ENCODE measurements at regions not wholly inside any gene's neighbourhood (a gene's known extent, or its start where the extent isn't known, plus 50 kb on each side); places are given as distances from the start of the nearest gene placed in this dataset.
"Not testable (repeated sequence)": the region's sequence is repeated elsewhere in the genome, so short reads cannot be mapped to it uniquely, and the experiment has no call there.

DNA sequence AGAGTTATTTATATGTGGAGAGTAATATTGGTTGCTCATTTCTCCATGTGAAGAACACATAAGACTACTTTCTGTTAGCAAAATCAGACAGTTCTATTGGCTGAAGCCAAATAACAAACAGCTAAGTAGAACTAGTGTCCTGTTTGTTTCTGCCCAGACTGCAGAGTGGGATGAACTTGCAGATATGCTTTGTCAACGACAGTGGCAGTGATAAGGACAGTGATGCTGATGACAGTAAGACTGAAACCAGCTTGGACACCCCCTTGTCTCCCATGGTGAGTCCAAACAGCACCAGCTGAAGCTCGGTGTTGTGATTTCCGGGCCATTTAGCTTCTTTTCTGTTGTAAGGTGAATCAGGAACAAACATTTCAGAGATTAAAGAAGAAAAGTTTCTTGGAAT is 102.6 kb upstream of the IL12A start:
- no peaks in the 10 kb centered on the region for H3K27me3 ChIP-seq
- H3K27ac ChIP-seq = no peak overlapping the region
- no peak overlapping the region for H3K4me3 ChIP-seq
- no peaks in the 10 kb centered on the region for H3K79me2 ChIP-seq
- no peak for DNase-seq (ENCODE audit: low spot score)
- H3K9me3 ChIP-seq (ENCODE audit: low read depth) = no peaks in the 10 kb centered on the region
- H4K20me1 ChIP-seq (ENCODE audit: insufficient read depth, poor library complexity, severe bottlenecking) = no peaks in the 10 kb centered on the region
- TF ChIP-seq CTCF (IDR thresholded peaks at IDR 0.05; ENCODE audit: poor library complexity) (no peak), EZH2phosphoT487 (IDR thresholded peaks at IDR 0.05; ENCODE audit: low read depth, severe bottlenecking, unreplicated experiment) (no peak), EZH2 (IDR thresholded peaks at IDR 0.05; ENCODE audit: borderline replicate concordance) (no peak)
- H3K36me3 ChIP-seq (replicated peaks; ENCODE audit: insufficient read depth, low read depth) = no peaks in the 10 kb centered on the region
- H3K4me2 ChIP-seq = no peak overlapping the region
- H3K9me2 ChIP-seq (replicated peaks; ENCODE audit: insufficient read depth) = no peaks in the 10 kb centered on the region
- peaks cover 5% of the 10 kb centered on the region for H3K4me1 ChIP-seq (ENCODE audit: insufficient read depth)
- 80% methylated on average over 3 of the region's 3 CpGs for WGBS (ENCODE audit: low lambda C conversion rate, missing lambda C conversion rate)
- H2AFZ ChIP-seq = no peak overlapping the region

DNA sequence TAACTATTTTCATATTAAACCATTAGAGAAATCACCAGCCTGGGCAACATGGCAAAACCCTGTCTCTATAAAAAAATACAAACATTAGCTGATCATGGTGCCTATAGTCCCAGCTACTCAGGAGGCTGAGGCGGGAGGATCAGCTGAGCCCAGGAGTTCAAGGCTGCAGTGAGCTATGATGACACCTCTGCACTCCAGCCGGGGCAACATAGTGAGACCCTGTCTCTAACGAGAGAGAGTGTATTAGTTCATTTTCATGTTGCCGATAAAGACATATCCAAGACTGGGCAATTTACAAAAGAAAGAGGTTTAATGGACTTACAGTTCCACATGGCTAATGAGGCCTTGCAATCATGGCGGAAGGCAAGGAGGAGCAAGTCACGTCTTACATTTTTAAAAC is 102.1 kb upstream of the IL12A start:
- H3K27ac ChIP-seq; H3K9me3 ChIP-seq (ENCODE audit: low read depth); H2AFZ ChIP-seq; H4K20me1 ChIP-seq (ENCODE audit: insufficient read depth, poor library complexity, severe bottlenecking); H3K4me1 ChIP-seq (ENCODE audit: insufficient read depth); H3K36me3 ChIP-seq (replicated peaks; ENCODE audit: insufficient read depth, low read depth); H3K27me3 ChIP-seq; H3K4me3 ChIP-seq; H3K4me2 ChIP-seq; H3K79me2 ChIP-seq; H3K9me2 ChIP-seq (replicated peaks; ENCODE audit: insufficient read depth); DNase-seq (ENCODE audit: low spot score): not testable (repeated sequence)
- WGBS (ENCODE audit: low lambda C conversion rate, missing lambda C conversion rate) = over 99% methylated on average over 6 of the region's 6 CpGs

DNA sequence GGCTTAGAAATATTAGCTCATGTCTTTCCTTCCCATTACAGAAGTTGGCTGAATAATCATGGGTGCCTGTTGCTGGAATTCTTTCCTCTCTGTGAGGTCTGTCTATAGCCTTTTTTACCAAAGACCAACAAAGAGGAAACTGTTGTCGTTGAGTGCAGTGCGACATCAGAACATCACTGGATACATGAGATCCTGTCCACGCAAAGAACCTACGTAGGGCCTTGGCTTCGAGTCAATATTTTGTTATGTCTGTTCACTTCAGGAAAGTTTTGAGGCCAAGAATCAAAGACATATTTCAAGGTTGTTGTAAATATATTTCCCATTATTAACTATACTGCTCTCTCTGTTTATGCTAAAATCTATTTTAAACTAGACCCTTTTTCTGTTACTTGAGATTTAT is 101.5 kb upstream of the IL12A start:
- H3K27me3 ChIP-seq = no peaks in the 10 kb centered on the region
- TF ChIP-seq CTCF (IDR thresholded peaks at IDR 0.05; ENCODE audit: poor library complexity) (no peak), EZH2phosphoT487 (IDR thresholded peaks at IDR 0.05; ENCODE audit: low read depth, severe bottlenecking, unreplicated experiment) (no peak), EZH2 (IDR thresholded peaks at IDR 0.05; ENCODE audit: borderline replicate concordance) (no peak)
- no peaks in the 10 kb centered on the region for H3K9me3 ChIP-seq (ENCODE audit: low read depth)
- no peak overlapping the region for H3K4me3 ChIP-seq
- DNase-seq (ENCODE audit: low spot score) = no peak
- H2AFZ ChIP-seq = no peak overlapping the region
- no peaks in the 10 kb centered on the region for H4K20me1 ChIP-seq (ENCODE audit: insufficient read depth, poor library complexity, severe bottlenecking)
- no peaks in the 10 kb centered on the region for H3K9me2 ChIP-seq (replicated peaks; ENCODE audit: insufficient read depth)
- H3K79me2 ChIP-seq = no peaks in the 10 kb centered on the region
- H3K4me2 ChIP-seq = no peak overlapping the region
- WGBS (ENCODE audit: low lambda C conversion rate, missing lambda C conversion rate) = 87% methylated on average over 5 of the region's 5 CpGs
- H3K4me1 ChIP-seq (ENCODE audit: insufficient read depth) = peaks cover 5% of the 10 kb centered on the region
- H3K27ac ChIP-seq = no peak overlapping the region
- H3K36me3 ChIP-seq (replicated peaks; ENCODE audit: insufficient read depth, low read depth) = no peaks in the 10 kb centered on the region

- Histone ChIP-seq H3K36me3 (replicated peaks; ENCODE audit: insufficient read depth, low read depth) (no peaks in the 10 kb centered on the region), H3K9me3 (ENCODE audit: low read depth) (no peaks in the 10 kb centered on the region), H4K20me1 (ENCODE audit: insufficient read depth, poor library complexity, severe bottlenecking) (no peaks in the 10 kb centered on the region), H3K27ac (no peak overlapping the region), H2AFZ (no peak overlapping the region), H3K4me3 (no peak overlapping the region), H3K9me2 (replicated peaks; ENCODE audit: insufficient read depth) (no peaks in the 10 kb centered on the region), H3K79me2 (no peaks in the 10 kb centered on the region), H3K27me3 (no peaks in the 10 kb centered on the region), H3K4me2 (no peak overlapping the region), H3K4me1 (ENCODE audit: insufficient read depth) (peaks cover 5% of the 10 kb centered on the region)
- TF ChIP-seq EZH2phosphoT487 (IDR thresholded peaks at IDR 0.05; ENCODE audit: low read depth, severe bottlenecking, unreplicated experiment) (no peak), CTCF (IDR thresholded peaks at IDR 0.05; ENCODE audit: poor library complexity) (no peak), EZH2 (IDR thresholded peaks at IDR 0.05; ENCODE audit: borderline replicate concordance) (no peak)
- 97% methylated on average over 3 of the region's 3 CpGs for WGBS (ENCODE audit: low lambda C conversion rate, missing lambda C conversion rate)
- DNase-seq (ENCODE audit: low spot score) = no peak
Observed at GRCh38 chr3:159887911-159888310, 100.7 kb upstream of the IL12A start.

Data from hepatocyte (in vitro differentiated cells).